ENCODE measurements at regions not wholly inside any gene's neighbourhood (a gene's known extent, or its start where the extent isn't known, plus 50 kb on each side); places are given as distances from the start of the nearest gene placed in this dataset.
"Not testable (repeated sequence)": the region's sequence is repeated elsewhere in the genome, so short reads cannot be mapped to it uniquely, and the experiment has no call there.

DNA sequence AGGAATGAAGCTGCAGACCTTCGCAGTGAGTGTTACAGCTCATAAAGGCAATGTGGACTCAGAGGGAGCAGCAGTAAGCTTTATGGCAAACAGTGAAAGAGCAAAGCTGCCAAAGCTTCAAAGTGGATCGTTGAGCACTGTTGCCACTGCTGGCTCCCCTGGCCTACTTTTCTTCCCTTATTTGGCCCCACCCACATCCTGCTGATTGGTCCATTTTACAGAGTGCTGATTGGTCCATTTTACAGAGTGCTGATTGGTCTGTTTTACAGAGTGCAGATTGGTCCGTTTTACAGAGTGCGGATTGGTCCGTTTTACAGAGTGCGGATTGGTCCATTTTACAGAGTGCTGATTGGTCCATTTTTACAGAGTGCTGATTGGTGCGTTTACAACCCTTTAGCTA, 451.9 kb upstream of the NFE2L3 start:
- H3K4me3 Mint-ChIP-seq; DNase-seq; H3K27ac Mint-ChIP-seq; ATAC-seq (ENCODE audit: low read depth in 2 of 2); H3K4me1 Mint-ChIP-seq: not testable (repeated sequence)
- peaks cover 0 to 17% (median 10%) of the 10 kb centered on the region in 7 donors for H3K9me3 Mint-ChIP-seq
- peaks cover 6 to 21% (median 20%) of the 10 kb centered on the region in 3 donors for H3K27me3 Mint-ChIP-seq
- peaks cover 9 to 14% of the 10 kb centered on the region in 2 donors for H3K36me3 Mint-ChIP-seq

- no peak overlapping the region for H3K27ac Mint-ChIP-seq
- no peak for DNase-seq
- H3K27me3 Mint-ChIP-seq = peaks cover 0 to 28% (median 25%) of the 10 kb centered on the region in 3 donors
- H3K4me1 Mint-ChIP-seq = no peaks in the 10 kb centered on the region
- ATAC-seq (ENCODE audit: low read depth in 2 of 2) = no peak
- peaks cover 0 to 23% (median 10%) of the 10 kb centered on the region in 7 donors for H3K9me3 Mint-ChIP-seq
- H3K36me3 Mint-ChIP-seq = peaks cover 9 to 16% of the 10 kb centered on the region in 2 donors
- no peak overlapping the region for H3K4me3 Mint-ChIP-seq
These were observed 447.6 kb upstream of the NFE2L3 start for GRCh38 chr7:25704413-25704812.

- H3K4me1 Mint-ChIP-seq = no peaks in the 10 kb centered on the region
- peaks cover 0 to 17% (median 5%) of the 10 kb centered on the region in 7 donors for H3K9me3 Mint-ChIP-seq
- peaks cover 6 to 26% (median 25%) of the 10 kb centered on the region in 3 donors for H3K27me3 Mint-ChIP-seq
- H3K4me3 Mint-ChIP-seq = no peak overlapping the region
- no peak for ATAC-seq (ENCODE audit: low read depth in 2 of 2)
- DNase-seq = no peak
- H3K27ac Mint-ChIP-seq = no peak overlapping the region
- H3K36me3 Mint-ChIP-seq = peaks cover 5 to 10% of the 10 kb centered on the region in 2 donors
These were observed 445.2 kb upstream of the NFE2L3 start for GRCh38 chr7:25706764-25707163.

- no peak for DNase-seq
- Mint-ChIP-seq H3K27me3 (peaks cover 6 to 25% (median 20%) of the 10 kb centered on the region in 3 donors), H3K9me3 (peaks cover 0 to 12% (median 2%) of the 10 kb centered on the region in 7 donors), H3K36me3 (peaks cover 5 to 10% of the 10 kb centered on the region in 2 donors), H3K27ac (no peak overlapping the region), H3K4me3 (no peak overlapping the region), H3K4me1 (no peaks in the 10 kb centered on the region)
- ATAC-seq (ENCODE audit: low read depth in 2 of 2) = no peak
These were observed 444.0 kb upstream of the NFE2L3 start for GRCh38 chr7:25707768-25708620.

DNA sequence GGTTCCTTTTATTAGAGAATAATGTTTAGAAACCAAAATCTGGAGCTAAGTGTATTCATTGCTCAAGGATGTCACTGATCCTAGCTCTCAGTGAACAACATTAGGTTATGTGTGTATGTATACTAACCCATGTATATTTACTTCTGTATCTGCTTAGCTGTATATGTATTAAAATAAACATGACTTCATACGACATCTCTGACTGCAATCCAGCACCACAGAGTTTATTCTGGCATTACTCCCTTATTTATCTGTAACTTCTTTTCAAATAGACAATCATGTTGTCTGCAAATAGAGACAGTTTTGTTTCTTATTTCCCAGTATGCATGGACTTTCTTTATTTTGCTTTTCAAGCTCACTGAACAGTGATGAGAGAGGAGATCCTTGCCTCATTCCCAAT, 441.0 kb upstream of the NFE2L3 start:
- Mint-ChIP-seq H3K27me3 (peaks cover 12 to 25% (median 22%) of the 10 kb centered on the region in 3 donors), H3K9me3 (peaks cover 0 to 7% (median 0%) of the 10 kb centered on the region in 7 donors), H3K36me3 (peaks cover 0 to 2% of the 10 kb centered on the region in 2 donors), H3K27ac (no peak overlapping the region), H3K4me3 (no peak overlapping the region), H3K4me1 (no peaks in the 10 kb centered on the region)
- ATAC-seq (ENCODE audit: low read depth in 2 of 2) (no peak), DNase-seq (no peak)

DNA sequence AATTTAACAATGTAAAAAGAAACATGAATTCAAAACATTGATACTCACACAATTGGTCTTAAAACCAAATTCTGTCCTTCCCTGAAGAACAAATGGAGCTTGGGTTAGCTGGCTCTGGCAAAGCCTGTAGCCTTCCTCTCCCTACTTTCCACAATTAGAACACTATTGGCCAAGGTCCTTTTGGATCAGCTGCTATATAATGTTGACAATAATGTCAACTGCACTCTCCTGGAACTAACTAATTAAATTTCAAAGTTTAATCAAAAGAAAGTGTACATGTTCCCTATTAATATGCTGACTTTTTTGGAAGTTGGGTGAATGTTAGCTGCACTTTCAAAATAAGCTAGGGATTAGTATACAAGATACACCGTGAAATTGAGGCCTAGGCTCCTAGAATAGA, 440.1 kb upstream of the NFE2L3 start:
- ATAC-seq (ENCODE audit: low read depth in 2 of 2) (no peak), DNase-seq (no peak)
- Mint-ChIP-seq H3K36me3 (no peaks in the 10 kb centered on the region), H3K4me3 (no peak overlapping the region), H3K27me3 (peaks cover 15 to 25% (median 22%) of the 10 kb centered on the region in 3 donors), H3K27ac (no peak overlapping the region), H3K9me3 (peaks cover 0 to 3% (median 0%) of the 10 kb centered on the region in 7 donors), H3K4me1 (no peaks in the 10 kb centered on the region)

GRCh38 chr7:25712500-25712899, 439.5 kb upstream of the NFE2L3 start:
- H3K9me3 Mint-ChIP-seq = no peaks in the 10 kb centered on the region
- no peaks in the 10 kb centered on the region for H3K36me3 Mint-ChIP-seq
- ATAC-seq (ENCODE audit: low read depth in 2 of 2) (no peak), DNase-seq (no peak)
- peaks cover 18 to 29% (median 23%) of the 10 kb centered on the region in 3 donors for H3K27me3 Mint-ChIP-seq
- H3K27ac Mint-ChIP-seq = no peak overlapping the region
- no peaks in the 10 kb centered on the region for H3K4me1 Mint-ChIP-seq
- H3K4me3 Mint-ChIP-seq = no peak overlapping the region

DNA sequence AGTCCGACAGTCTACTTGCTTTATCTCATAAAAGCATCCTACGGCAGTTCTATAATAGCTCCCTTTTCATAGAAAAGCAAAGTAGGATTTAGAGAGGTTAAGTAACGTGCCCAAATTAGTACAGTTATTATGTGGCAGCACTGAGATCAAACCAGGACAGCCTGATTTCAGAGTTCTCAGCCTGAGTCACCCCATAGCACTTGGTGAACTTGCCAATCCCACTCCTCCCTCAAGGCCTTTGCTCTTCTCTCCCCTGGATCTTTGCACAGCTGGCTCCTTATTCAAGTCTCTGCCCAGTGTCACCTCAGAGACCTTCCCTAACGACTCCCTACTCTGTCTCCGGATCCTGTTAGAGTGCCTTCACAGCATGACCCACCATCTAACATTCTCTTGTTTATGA, 438.0 kb upstream of the NFE2L3 start:
- Mint-ChIP-seq H3K4me1 (no peaks in the 10 kb centered on the region), H3K27ac (no peak overlapping the region)

GRCh38 chr7:25716421-25716820, 435.6 kb upstream of the NFE2L3 start:
- H3K9me3 Mint-ChIP-seq = no peaks in the 10 kb centered on the region
- DNase-seq (no peak), ATAC-seq (ENCODE audit: low read depth in 2 of 2) (no peak)
- H3K27me3 Mint-ChIP-seq = peaks cover 30 to 33% (median 31%) of the 10 kb centered on the region in 3 donors
- no peak overlapping the region for H3K27ac Mint-ChIP-seq
- peaks cover 0 to 4% (median 0%) of the 10 kb centered on the region in 3 donors for H3K4me1 Mint-ChIP-seq
- H3K36me3 Mint-ChIP-seq = no peaks in the 10 kb centered on the region
- no peak overlapping the region for H3K4me3 Mint-ChIP-seq

More for the DNA sequence above, 438.0 kb upstream of the NFE2L3 start:
- H3K27me3 Mint-ChIP-seq = peaks cover 18 to 28% (median 19%) of the 10 kb centered on the region in 3 donors
- H3K9me3 Mint-ChIP-seq = no peaks in the 10 kb centered on the region
- no peak overlapping the region for H3K4me3 Mint-ChIP-seq
- ATAC-seq (ENCODE audit: low read depth in 2 of 2) = no peak
- H3K36me3 Mint-ChIP-seq = no peaks in the 10 kb centered on the region
- no peak for DNase-seq

- Mint-ChIP-seq H3K36me3 (no peaks in the 10 kb centered on the region), H3K4me3 (no peak overlapping the region), H3K9me3 (no peaks in the 10 kb centered on the region), H3K27me3 (peaks cover 34 to 37% (median 36%) of the 10 kb centered on the region in 3 donors), H3K27ac (no peak overlapping the region), H3K4me1 (peaks cover 0 to 4% (median 0%) of the 10 kb centered on the region in 3 donors)
- ATAC-seq (ENCODE audit: low read depth in 2 of 2) = no peak
- no peak for DNase-seq
These were observed 433.4 kb upstream of the NFE2L3 start for GRCh38 chr7:25718596-25718995.

DNA sequence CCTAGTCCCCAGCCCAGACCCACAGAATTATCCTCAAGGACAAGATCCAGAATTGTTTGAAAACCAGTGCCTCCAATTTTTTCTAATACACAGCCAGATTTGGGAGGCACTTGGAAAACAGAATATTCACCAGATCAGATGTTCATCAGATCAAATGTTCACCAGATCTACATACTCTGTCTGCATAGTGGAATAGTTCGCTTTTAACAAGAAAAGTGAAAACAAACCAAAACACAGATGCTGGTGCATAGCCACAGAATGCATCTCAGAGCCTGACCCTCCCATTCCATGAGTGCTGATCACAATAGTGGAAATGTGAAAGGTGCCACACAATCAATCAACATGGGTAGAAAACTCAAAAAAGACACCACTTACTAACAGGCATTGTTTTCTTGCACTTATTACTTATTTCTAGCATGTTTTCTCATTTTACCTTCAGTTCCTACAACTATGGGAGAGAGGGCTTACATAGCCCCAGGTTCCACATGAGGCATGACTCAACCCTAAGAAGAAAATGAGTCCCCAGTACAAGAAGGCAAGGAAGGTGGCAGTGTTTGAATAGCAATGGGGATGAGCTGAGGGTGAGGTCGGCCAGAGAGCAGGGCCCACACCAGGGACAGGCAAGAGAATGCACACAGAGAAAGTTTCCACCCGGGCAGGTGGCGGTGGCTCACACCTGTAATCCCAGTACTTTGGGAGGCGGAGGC, 432.7 kb upstream of the NFE2L3 start:
- H3K4me1 Mint-ChIP-seq = peaks cover 0 to 4% (median 0%) of the 10 kb centered on the region in 3 donors
- no peak overlapping the region for H3K27ac Mint-ChIP-seq
- ATAC-seq (ENCODE audit: low read depth in 2 of 2) (no peak), DNase-seq (no peak)
- H3K4me3 Mint-ChIP-seq = no peak overlapping the region
- H3K36me3 Mint-ChIP-seq = no peaks in the 10 kb centered on the region
- no peaks in the 10 kb centered on the region for H3K9me3 Mint-ChIP-seq
- H3K27me3 Mint-ChIP-seq = peaks cover 28 to 44% (median 42%) of the 10 kb centered on the region in 3 donors

GRCh38 chr7:25720427-25720826, 431.6 kb upstream of the NFE2L3 start:
- Mint-ChIP-seq H3K27me3 (peaks cover 24 to 44% (median 38%) of the 10 kb centered on the region in 3 donors), H3K9me3 (no peaks in the 10 kb centered on the region)

GRCh38 chr7:25722856-25723255, 429.1 kb upstream of the NFE2L3 start:
- DNase-seq (no peak), ATAC-seq (ENCODE audit: low read depth in 2 of 2) (no peak)
- Mint-ChIP-seq H3K4me1 (peaks cover 0 to 4% (median 0%) of the 10 kb centered on the region in 3 donors), H3K27me3 (peaks cover 22 to 33% (median 27%) of the 10 kb centered on the region in 3 donors), H3K27ac (peak overlapping the region in 1 of 6 donors; percentile 16), H3K36me3 (no peaks in the 10 kb centered on the region), H3K9me3 (no peaks in the 10 kb centered on the region), H3K4me3 (no peak overlapping the region)

More at GRCh38 chr7:25720427-25720826, 431.6 kb upstream of the NFE2L3 start:
- H3K27ac Mint-ChIP-seq = no peak overlapping the region
- DNase-seq = no peak
- H3K4me3 Mint-ChIP-seq = no peak overlapping the region
- no peaks in the 10 kb centered on the region for H3K36me3 Mint-ChIP-seq
- ATAC-seq (ENCODE audit: low read depth in 2 of 2) = no peak
- H3K4me1 Mint-ChIP-seq = peaks cover 0 to 4% (median 0%) of the 10 kb centered on the region in 3 donors

Data from naive B cell (primary cell).